GM19467 (cell line): ENCODE measurements at regions not wholly inside any gene's neighbourhood (a gene's known extent, or its start where the extent isn't known, plus 50 kb on each side); places are given as distances from the start of the nearest gene placed in this dataset.
"Not testable (repeated sequence)": the region's sequence is repeated elsewhere in the genome, so short reads cannot be mapped to it uniquely, and the experiment has no call there.

Experiments used
- ATAC-seq: cut with Tn5 transposase; IDR thresholded peaks from one replicate; pipeline ENCODE4 v1.9.1; 2021; ENCODE audit warnings: mild to moderate bottlenecking, moderate library complexity; ENCODE audit not compliant: unreplicated experiment

GRCh38 chr4:173718504-173718903 lies 188.5 kb upstream of the HAND2 start:
- ATAC-seq = not testable (repeated sequence)

- no peak for ATAC-seq
Measured at GRCh38 chr4:173717581-173717980, 187.6 kb upstream of the HAND2 start.

- no peak for ATAC-seq
Measured at GRCh38 chr4:173714456-173714855, 184.4 kb upstream of the HAND2 start.

- ATAC-seq = no peak
Measured at GRCh38 chr4:173713026-173713425, 183.0 kb upstream of the HAND2 start.

GRCh38 chr4:173707658-173708419 lies 177.8 kb upstream of the HAND2 start:
- no peak for ATAC-seq

GRCh38 chr4:173704201-173704600 lies 174.2 kb upstream of the HAND2 start:
- ATAC-seq = no peak

GRCh38 chr4:173703021-173703420 lies 173.0 kb upstream of the HAND2 start:
- ATAC-seq = no peak

GRCh38 chr4:173700650-173701049 lies 170.6 kb upstream of the HAND2 start:
- ATAC-seq = no peak

- ATAC-seq = no peak
Measured at GRCh38 chr4:173699841-173700475, 169.9 kb upstream of the HAND2 start.

- ATAC-seq = no peak
Measured at GRCh38 chr4:173698557-173699262, 168.7 kb upstream of the HAND2 start.

GRCh38 chr4:173697840-173698239 lies 167.8 kb upstream of the HAND2 start:
- ATAC-seq = no peak

- ATAC-seq = no peak
Measured at GRCh38 chr4:173696551-173696950, 166.5 kb upstream of the HAND2 start.

- ATAC-seq = no peak
Measured at GRCh38 chr4:173696011-173696410, 166.0 kb upstream of the HAND2 start.

GRCh38 chr4:173685831-173686210 lies 155.8 kb upstream of the HAND2 start:
- ATAC-seq = no peak

- no peak for ATAC-seq
Measured at GRCh38 chr4:173685165-173685830, 155.3 kb upstream of the HAND2 start.

- no peak for ATAC-seq
Measured at GRCh38 chr4:173684223-173684622, 154.2 kb upstream of the HAND2 start.

- ATAC-seq = no peak
Measured at GRCh38 chr4:173682609-173683008, 152.6 kb upstream of the HAND2 start.

GRCh38 chr4:173680278-173680677 lies 150.2 kb upstream of the HAND2 start:
- no peak for ATAC-seq

GRCh38 chr4:173675446-173675845 lies 145.4 kb upstream of the HAND2 start:
- ATAC-seq = no peak

GRCh38 chr4:173669460-173670179 lies 139.6 kb upstream of the HAND2 start:
- ATAC-seq = no peak

- no peak for ATAC-seq
Measured at GRCh38 chr4:173661001-173661400, 131.0 kb upstream of the HAND2 start.
